Right atrium auricular region (tissue), 2 donors: ENCODE measurements at regions not wholly inside any gene's neighbourhood (a gene's known extent, or its start where the extent isn't known, plus 50 kb on each side); places are given as distances from the start of the nearest gene placed in this dataset.

ENCODE experiments used
- DNase-seq: peaks from one replicate; pipeline ENCODE4 v3.0.0-alpha.2; 2019; ENCODE audit warnings: low spot score
- H3K27ac ChIP-seq, 2 donors: fragments of 200-600 bp; sonication (generic); 1 replicate in 1 of 2; 2 replicates in 1 of 2; pipeline ENCODE4 v1.5.1; 2016 to 2019
- H3K27me3 ChIP-seq, 2 donors: fragments of 200-600 bp; sonication (generic); one replicate each; pipeline versions ENCODE4 v1.5.1 to v1.6.0; 2017 to 2019
- H3K36me3 ChIP-seq: fragments of 200-600 bp; sonication (generic); one replicate; pipeline ENCODE4 v1.5.1; 2016
- H3K4me1 ChIP-seq, 2 donors: fragments of 200-600 bp; sonication (generic); one replicate each; pipeline versions ENCODE4 v1.5.1 to v1.6.0; 2017 to 2019
- H3K4me3 ChIP-seq, 2 donors: fragments of 200-600 bp; sonication (generic); 1 replicate in 1 of 2; 2 replicates in 1 of 2; pipeline ENCODE4 v1.5.1; 2017 to 2019; ENCODE audit warnings: mild to moderate bottlenecking in 1 of 2, moderate library complexity in 1 of 2
- H3K9me3 ChIP-seq, 2 donors: fragments of 200-600 bp; sonication (generic); one replicate each; pipeline ENCODE4 v1.5.1; 2019
- TF ChIP-seq, protein P1 (sequence below), 2 donors: fragments of 200-600 bp; sonication (generic); IDR thresholded peaks; one replicate each; pipeline ENCODE4 v1.5.1; 2019; ENCODE audit warnings: antibody characterized with exemption in 2 of 2

- Histone ChIP-seq H3K27ac (no peak overlapping the region), H3K4me1 (no peaks in the 10 kb centered on the region), H3K36me3 (no peaks in the 10 kb centered on the region), H3K4me3 (no peak overlapping the region), H3K9me3 (no peaks in the 10 kb centered on the region), H3K27me3 (no peaks in the 10 kb centered on the region)
- TF ChIP-seq, protein P1, sequence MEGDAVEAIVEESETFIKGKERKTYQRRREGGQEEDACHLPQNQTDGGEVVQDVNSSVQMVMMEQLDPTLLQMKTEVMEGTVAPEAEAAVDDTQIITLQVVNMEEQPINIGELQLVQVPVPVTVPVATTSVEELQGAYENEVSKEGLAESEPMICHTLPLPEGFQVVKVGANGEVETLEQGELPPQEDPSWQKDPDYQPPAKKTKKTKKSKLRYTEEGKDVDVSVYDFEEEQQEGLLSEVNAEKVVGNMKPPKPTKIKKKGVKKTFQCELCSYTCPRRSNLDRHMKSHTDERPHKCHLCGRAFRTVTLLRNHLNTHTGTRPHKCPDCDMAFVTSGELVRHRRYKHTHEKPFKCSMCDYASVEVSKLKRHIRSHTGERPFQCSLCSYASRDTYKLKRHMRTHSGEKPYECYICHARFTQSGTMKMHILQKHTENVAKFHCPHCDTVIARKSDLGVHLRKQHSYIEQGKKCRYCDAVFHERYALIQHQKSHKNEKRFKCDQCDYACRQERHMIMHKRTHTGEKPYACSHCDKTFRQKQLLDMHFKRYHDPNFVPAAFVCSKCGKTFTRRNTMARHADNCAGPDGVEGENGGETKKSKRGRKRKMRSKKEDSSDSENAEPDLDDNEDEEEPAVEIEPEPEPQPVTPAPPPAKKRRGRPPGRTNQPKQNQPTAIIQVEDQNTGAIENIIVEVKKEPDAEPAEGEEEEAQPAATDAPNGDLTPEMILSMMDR (IDR thresholded peaks at IDR 0.05): no peak
- DNase-seq: peak; percentile 9
Observed at GRCh38 chr15:69602921-69603320, 150.3 kb downstream of the RPLP1 start.

DNA sequence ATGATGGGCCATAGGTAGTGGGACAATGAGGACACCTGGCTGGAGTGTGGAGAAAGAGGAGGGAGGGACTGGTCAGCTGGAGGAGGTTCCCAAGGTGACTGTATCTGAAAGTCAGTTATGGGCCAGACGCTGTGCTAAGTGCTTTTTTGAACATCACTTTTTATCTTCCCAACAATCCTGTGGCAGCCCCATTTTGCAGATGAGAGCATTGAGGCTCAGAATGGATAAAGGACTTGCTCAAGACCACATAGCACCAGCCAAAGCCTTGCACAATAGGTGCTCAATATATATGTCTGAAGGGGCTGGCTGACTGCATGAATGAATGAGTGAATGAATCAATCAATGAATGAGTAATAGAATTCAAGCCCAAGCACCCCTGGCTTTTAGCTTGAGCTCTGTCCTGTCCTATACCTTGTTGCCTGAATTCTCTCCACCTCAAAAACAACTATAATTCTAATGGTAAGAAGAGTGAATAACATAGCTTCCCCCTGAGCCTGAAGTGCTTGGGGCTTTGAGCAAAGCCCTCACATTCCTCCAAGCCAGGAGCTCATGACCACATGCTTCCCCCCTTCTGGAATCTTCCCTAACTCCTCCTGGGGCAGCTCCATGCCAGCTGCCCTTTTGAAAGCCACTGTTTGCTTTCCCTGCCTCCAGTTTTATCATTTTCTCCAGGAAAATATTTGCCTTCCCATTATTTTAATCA lies 150.9 kb downstream of the RPLP1 start:
- no peak overlapping the region for H3K27ac ChIP-seq
- H3K36me3 ChIP-seq: no peaks in the 10 kb centered on the region
- peak; percentile 5 for DNase-seq
- no peaks in the 10 kb centered on the region for H3K9me3 ChIP-seq
- no peak overlapping the region for H3K4me3 ChIP-seq
- no peaks in the 10 kb centered on the region for H3K27me3 ChIP-seq
- TF ChIP-seq, protein P1 (IDR thresholded peaks at IDR 0.05): no peak
- H3K4me1 ChIP-seq: no peaks in the 10 kb centered on the region

DNA sequence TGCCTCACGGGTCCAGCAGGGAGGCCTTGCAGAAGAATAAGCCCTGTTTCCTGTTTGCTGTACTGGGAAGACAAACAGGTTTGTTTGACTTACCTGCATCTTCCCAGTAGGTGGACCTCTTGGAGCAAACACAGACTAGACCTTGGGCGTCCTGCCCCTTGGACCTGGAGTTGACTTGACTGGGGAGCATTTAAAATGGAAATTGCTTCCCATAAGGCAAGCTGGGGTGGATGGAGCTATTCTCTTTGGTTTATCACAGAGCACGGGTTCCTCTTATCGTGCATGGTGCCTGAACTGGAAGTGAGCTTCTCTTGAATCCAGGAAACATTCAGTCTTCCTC lies 151.4 kb downstream of the RPLP1 start:
- Histone ChIP-seq H3K27me3 (no peaks in the 10 kb centered on the region), H3K4me1 (no peaks in the 10 kb centered on the region)
- TF ChIP-seq, protein P1 (IDR thresholded peaks at IDR 0.05): no peak

DNA sequence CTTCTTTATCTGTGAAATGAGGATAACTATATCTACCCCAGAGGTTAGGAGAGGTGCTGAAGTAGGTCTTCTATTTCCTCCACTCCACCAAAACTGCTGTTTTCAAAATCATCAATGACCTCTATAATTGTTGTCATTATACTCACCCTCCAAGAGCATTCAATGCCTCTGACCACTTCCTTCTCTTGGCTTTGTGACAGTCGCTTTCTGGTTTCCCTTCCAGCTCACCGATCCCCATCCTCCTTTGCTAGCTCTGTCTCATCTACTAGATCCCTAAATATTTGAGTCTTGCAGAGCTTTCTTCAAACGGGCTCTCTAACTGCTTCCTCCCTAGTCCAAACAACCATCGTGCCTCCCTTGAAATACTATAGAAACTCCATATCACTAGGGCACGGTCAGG lies 153.5 kb downstream of the RPLP1 start:
- H3K27me3 ChIP-seq: no peaks in the 10 kb centered on the region
- H3K36me3 ChIP-seq: no peaks in the 10 kb centered on the region
- H3K27ac ChIP-seq: no peak overlapping the region
- no peak overlapping the region for H3K4me3 ChIP-seq
- H3K4me1 ChIP-seq: no peaks in the 10 kb centered on the region
- TF ChIP-seq, protein P1 (IDR thresholded peaks at IDR 0.05): no peak
- peak; percentile 1 for DNase-seq
- no peaks in the 10 kb centered on the region for H3K9me3 ChIP-seq

More for the DNA sequence above, 151.4 kb downstream of the RPLP1 start:
- H3K27ac ChIP-seq: no peak overlapping the region
- H3K4me3 ChIP-seq: no peak overlapping the region
- H3K9me3 ChIP-seq: no peaks in the 10 kb centered on the region
- DNase-seq: peak; percentile 32
- H3K36me3 ChIP-seq: no peaks in the 10 kb centered on the region

DNA sequence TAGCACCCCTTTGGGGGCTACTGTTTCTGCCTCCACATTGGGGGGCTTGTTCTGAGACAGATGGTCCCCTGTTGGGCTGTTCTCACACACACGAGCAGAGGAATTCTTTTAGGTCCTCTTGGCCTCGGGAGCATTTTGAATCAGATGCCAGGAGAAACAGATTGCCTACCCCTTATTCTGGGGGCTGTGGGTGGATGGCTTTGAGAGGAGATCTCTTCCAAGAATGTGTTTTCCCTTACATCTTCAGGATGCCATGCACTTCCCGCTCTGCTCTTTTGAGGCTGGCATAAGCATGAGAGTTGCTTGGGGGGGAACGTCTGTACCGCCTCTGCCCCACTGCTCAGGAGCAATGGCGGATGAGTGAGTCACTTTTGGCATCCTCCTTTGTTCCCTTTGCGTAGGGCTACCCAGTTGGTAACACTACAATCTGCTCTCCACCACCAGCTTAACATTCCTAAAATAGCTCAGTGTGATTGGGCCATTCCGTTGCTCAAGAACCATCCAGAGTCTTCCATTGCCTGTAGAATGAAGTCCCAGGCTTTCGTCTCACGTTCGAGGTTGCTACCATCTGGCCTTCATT lies 154.4 kb downstream of the RPLP1 start:
- H3K27ac ChIP-seq: no peak overlapping the region
- TF ChIP-seq, protein P1 (IDR thresholded peaks at IDR 0.05): no peak

DNA sequence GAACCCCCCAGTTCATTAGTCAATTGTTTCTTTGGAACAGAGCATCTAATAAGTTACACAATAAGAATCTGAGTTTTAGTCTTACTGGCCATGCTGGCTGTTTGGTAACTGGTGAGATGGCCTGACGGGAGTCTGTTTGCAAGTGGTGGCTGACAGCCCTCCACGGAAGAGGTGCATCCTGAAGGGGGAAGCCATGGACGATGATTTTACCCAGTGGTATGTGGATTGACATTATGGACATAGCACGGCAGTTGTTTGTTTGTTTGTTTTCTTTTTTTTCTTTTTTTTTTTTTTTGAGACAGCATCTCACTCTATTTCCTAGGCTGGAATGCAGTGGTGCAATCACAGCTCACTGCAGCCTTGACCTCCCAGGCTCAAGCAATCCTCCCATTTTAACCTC lies 156.0 kb downstream of the RPLP1 start:
- peak; percentile 46 for DNase-seq
- H3K27ac ChIP-seq: no peak overlapping the region
- no peaks in the 10 kb centered on the region for H3K36me3 ChIP-seq
- no peaks in the 10 kb centered on the region for H3K27me3 ChIP-seq
- TF ChIP-seq, protein P1 (IDR thresholded peaks at IDR 0.05): no peak
- no peaks in the 10 kb centered on the region for H3K4me1 ChIP-seq
- no peak overlapping the region for H3K4me3 ChIP-seq
- no peaks in the 10 kb centered on the region for H3K9me3 ChIP-seq

More for the DNA sequence above, 154.4 kb downstream of the RPLP1 start:
- DNase-seq: peak; percentile 36
- Histone ChIP-seq H3K36me3 (no peaks in the 10 kb centered on the region), H3K9me3 (no peaks in the 10 kb centered on the region), H3K4me1 (no peaks in the 10 kb centered on the region), H3K4me3 (no peak overlapping the region), H3K27me3 (no peaks in the 10 kb centered on the region)
